ENCODE measurements at regions not wholly inside any gene's neighbourhood (a gene's known extent, or its start where the extent isn't known, plus 50 kb on each side); places are given as distances from the start of the nearest gene placed in this dataset.
A peak's percentile ranks its signal among the peaks of the same experiment; 100 is the strongest.

DNA sequence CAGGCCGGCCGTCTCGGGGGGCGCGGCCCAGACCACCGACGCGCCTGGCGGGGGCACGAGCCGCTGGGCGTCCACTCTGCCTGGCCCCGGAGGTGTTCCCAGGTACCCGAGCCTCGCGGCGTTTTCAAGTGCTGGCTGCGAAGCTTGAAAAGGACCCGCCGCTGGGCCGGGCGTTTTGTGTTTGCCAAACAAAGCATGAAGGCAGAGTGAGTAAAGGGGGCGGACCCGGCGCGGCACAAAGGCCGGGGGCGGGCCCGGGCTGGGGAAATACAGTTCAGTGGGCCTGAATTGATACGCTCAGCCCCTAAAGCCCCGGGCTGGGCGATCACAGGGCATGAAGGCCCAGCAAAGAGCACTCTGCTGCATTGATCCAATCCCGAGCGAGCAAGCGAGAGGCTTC, 65.4 kb downstream of the SOX3 start:
- WGBS (ENCODE audit: low lambda C conversion rate) = 0% methylated on average over 10 of the region's 35 CpGs
- no peak overlapping the region for H3K9ac ChIP-seq
- no peak for TF ChIP-seq USF1 (IDR thresholded peaks at IDR 0.05; ENCODE audit: borderline replicate concordance, low read depth)
- no peak for TF ChIP-seq REST (IDR thresholded peaks at IDR 0.05; ENCODE audit: low read depth, low read length)
- TF ChIP-seq IRF3 (IDR thresholded peaks at IDR 0.05; ENCODE audit: low read depth, low read length) = no peak
- TF ChIP-seq EZH2phosphoT487 (IDR thresholded peaks at IDR 0.05; ENCODE audit: borderline replicate concordance, low read depth) = no peak
- no peak for TF ChIP-seq RFX5 (IDR thresholded peaks at IDR 0.05; ENCODE audit: low read length)
- TF ChIP-seq NFIC (IDR thresholded peaks at IDR 0.05; ENCODE audit: borderline replicate concordance) = no peak
- no peak for TF ChIP-seq YY1 (IDR thresholded peaks at IDR 0.05; ENCODE audit: low read depth)
- TF ChIP-seq RAD21 (IDR thresholded peaks at IDR 0.05; ENCODE audit: low read length) = no peak
- no peak for TF ChIP-seq TEAD4 (IDR thresholded peaks at IDR 0.05; ENCODE audit: borderline replicate concordance, insufficient read depth)
- TF ChIP-seq POLR2AphosphoS5 (IDR thresholded peaks at IDR 0.05; ENCODE audit: low read depth, low read length) = no peak
- TF ChIP-seq FOSL2 (IDR thresholded peaks at IDR 0.05; ENCODE audit: borderline replicate concordance, low read depth) = no peak
- no peak for TF ChIP-seq RCOR1 (IDR thresholded peaks at IDR 0.05; ENCODE audit: low read length)
- no peak for TF ChIP-seq GABPA (IDR thresholded peaks at IDR 0.05; ENCODE audit: low read depth)
- TF ChIP-seq FOXJ3 (CRISPR knock-in tag; IDR thresholded peaks at IDR 0.05) = no peak
- TF ChIP-seq ELF1 (IDR thresholded peaks at IDR 0.05) = no peak
- H2AFZ ChIP-seq (ENCODE audit: low read depth) = peak overlapping the region; percentile 57; the same call in 1 of the 2 replicates
- no peaks in the 10 kb centered on the region for H3K9me2 ChIP-seq
- H4K20me1 ChIP-seq (ENCODE audit: insufficient read depth) = no peaks in the 10 kb centered on the region
- ChIA-PET CTCF (no interaction called here), POLR2A (no interaction called here)
- no peak overlapping the region for H3K4me3 ChIP-seq (ENCODE audit: low read depth in 2 of 2, low read length in 1 of 2)
- H3K27me3 ChIP-seq (ENCODE audit: insufficient read depth) = peaks cover 10% of the 10 kb centered on the region; the same call in 1 of the 2 replicates
- H3F3A ChIP-seq (replicated peaks; ENCODE audit: insufficient read depth) = no peaks in the 10 kb centered on the region
- DNase-seq = peak; percentile 5
- H3K4me2 ChIP-seq = peak overlapping the region; percentile 52
- no peaks in the 10 kb centered on the region for H3K9me3 ChIP-seq
- no peaks in the 10 kb centered on the region for H3K36me3 ChIP-seq (replicated peaks in 1 of 2; ENCODE audit: control insufficient read depth in 1 of 2, insufficient read depth in 2 of 2, low read length in 1 of 2)
- no peaks in the 10 kb centered on the region for H3K79me2 ChIP-seq (ENCODE audit: insufficient read depth)
- H3K4me1 ChIP-seq (ENCODE audit: control insufficient read depth in 1 of 2, insufficient read depth in 2 of 2, low read depth in 1 of 2, low read length in 1 of 2) = no peaks in the 10 kb centered on the region
- no peak overlapping the region for H3K27ac ChIP-seq (ENCODE audit: low read depth in 2 of 2, low read length in 1 of 2)

Data from SK-N-SH (cell line).